ENCODE measurements at regions not wholly inside any gene's neighbourhood (a gene's known extent, or its start where the extent isn't known, plus 50 kb on each side); places are given as distances from the start of the nearest gene placed in this dataset.

GRCh38 chr6:43993881-43994523 is 133.2 kb downstream of the MRPL14 start:
- TF ChIP-seq CTCF (IDR thresholded peaks at IDR 0.05) (no peak), EZH2 (IDR thresholded peaks at IDR 0.05; ENCODE audit: borderline replicate concordance, insufficient read depth, low read depth, low read length, poor library complexity, severe bottlenecking) (no peak)

All from B cell (primary cell).